H1 (cell line): ENCODE measurements at regions not wholly inside any gene's neighbourhood (a gene's known extent, or its start where the extent isn't known, plus 50 kb on each side); places are given as distances from the start of the nearest gene placed in this dataset.

ENCODE experiments used
- CTCF ChIA-PET: fragments of 300-600 bp; sonication (Branson Sonifier 250); formaldehyde crosslinking; loops from one replicate; lab custom pipeline; 2021; ENCODE audit not compliant: partially characterized antibody; lab: Charles Lee
- POLR2A ChIA-PET: fragments of 300-600 bp; sonication (Branson Sonifier 250); formaldehyde crosslinking; loops from one replicate; lab custom pipeline; 2021; ENCODE audit warnings: inconsistent platforms; ENCODE audit not compliant: partially characterized antibody; lab: Charles Lee
- DNase-seq, 2 experiments: peaks; one replicate each; pipeline versions ENCODE4 v3.0.0 to v3.0.0-alpha.2; 2010 to 2022; ENCODE audit warnings: low spot score in 2 of 2, low read depth in 1 of 2, mixed read lengths in 1 of 2
- FAIRE-seq: peaks from 2 replicates; lab custom pipeline; 2011; peaks lifted over from hg19 to GRCh38; lab: Jason Lieb, UNC
- H2AFZ ChIP-seq: 2 replicates; pipeline ENCODE4 v1.8.1; 2012; ENCODE audit warnings: low read length, inconsistent platforms
- H2AK5ac ChIP-seq: 2 replicates; pipeline ENCODE4 v1.6.1; 2013; ENCODE audit warnings: low read depth, low read length
- H2BK120ac ChIP-seq: replicated peaks from 2 replicates; pipeline ENCODE3; 2013; ENCODE audit warnings: low read depth, low read length, inconsistent platforms
- H2BK12ac ChIP-seq: 2 replicates; pipeline ENCODE4 v1.6.1; 2013; ENCODE audit warnings: low read depth, low read length
- H2BK15ac ChIP-seq: 2 replicates; pipeline ENCODE4 v1.6.1; 2013; ENCODE audit warnings: low read length
- H2BK20ac ChIP-seq: 2 replicates; pipeline ENCODE4 v1.6.1; 2013; ENCODE audit warnings: low read length
- H2BK5ac ChIP-seq: 2 replicates; pipeline ENCODE4 v1.6.1; 2013; ENCODE audit warnings: low read depth, low read length
- H3K14ac ChIP-seq: 2 replicates; pipeline ENCODE4 v1.6.1; 2013; ENCODE audit warnings: inconsistent platforms; ENCODE audit not compliant: insufficient read length
- H3K18ac ChIP-seq: 2 replicates; pipeline ENCODE4 v1.6.1; 2013; ENCODE audit warnings: low read length; ENCODE audit errors: extremely low read depth
- H3K23ac ChIP-seq: 2 replicates; pipeline ENCODE4 v1.6.1; 2013; ENCODE audit warnings: inconsistent platforms; ENCODE audit not compliant: insufficient read length
- H3K23me2 ChIP-seq: 2 replicates; pipeline ENCODE4 v1.6.1; 2013; ENCODE audit warnings: low read depth, low read length
- H3K27ac ChIP-seq: 2 replicates; pipeline ENCODE4 v1.6.1; 2011; ENCODE audit warnings: low read depth, low read length, inconsistent platforms
- H3K27me3 ChIP-seq, 4 experiments: replicated peaks in 1 of 4; 1 replicate in 1 of 4; 2 replicates in 3 of 4; pipeline versions ENCODE4 v1.6.1 to v1.8.1; 2011 to 2013; ENCODE audit warnings: low read length in 3 of 4, mild to moderate bottlenecking in 3 of 4, inconsistent platforms in 2 of 4, mixed read lengths in 2 of 4, moderate library complexity in 1 of 4; ENCODE audit not compliant: control insufficient read depth in 3 of 4, insufficient read depth in 3 of 4; ENCODE audit errors: extremely low read depth in 1 of 4
- H3K36me3 ChIP-seq, 4 experiments: 2 replicates each; pipeline versions ENCODE4 v1.6.1 to v1.8.1; 2011 to 2013; ENCODE audit warnings: mild to moderate bottlenecking in 4 of 4, low read length in 3 of 4, moderate library complexity in 2 of 4, control low read depth in 1 of 4, inconsistent platforms in 1 of 4; ENCODE audit not compliant: insufficient read depth in 4 of 4, control insufficient read depth in 2 of 4
- H3K4ac ChIP-seq: replicated peaks from 2 replicates; pipeline ENCODE3; 2013; ENCODE audit warnings: low read length, low read depth, mixed read lengths, inconsistent platforms; ENCODE audit not compliant: insufficient read length
- H3K4me1 ChIP-seq, 4 experiments: replicated peaks in 1 of 4; 1 replicate in 1 of 4; 2 replicates in 3 of 4; pipeline versions ENCODE4 v1.6.1 to v1.8.1; 2011 to 2013; ENCODE audit warnings: low read length in 3 of 4, inconsistent platforms in 2 of 4, mixed read lengths in 1 of 4; ENCODE audit not compliant: insufficient read depth in 4 of 4, control insufficient read depth in 3 of 4
- H3K4me2 ChIP-seq, 2 experiments: 2 replicates each; pipeline versions ENCODE4 v1.6.1 to v1.8.1; 2011 to 2013; ENCODE audit warnings: low read depth in 2 of 2, low read length in 2 of 2, control low read depth in 1 of 2, inconsistent platforms in 1 of 2, mild to moderate bottlenecking in 1 of 2; ENCODE audit not compliant: insufficient read depth in 1 of 2
- H3K4me3 ChIP-seq, 4 experiments: fragments of 200-600, 300-600 bp in 1 of 4; sonication (generic), shearing (Covaris generic), sonication (Bioruptor Twin) in 1 of 4; 2 replicates each; pipeline versions ENCODE4 v1.5.1 to v1.8.1; 2011 to 2016; ENCODE audit warnings: low read length in 4 of 4, low read depth in 3 of 4, control low read depth in 2 of 4, inconsistent platforms in 2 of 4, mild to moderate bottlenecking in 2 of 4, mixed read lengths in 1 of 4, moderate library complexity in 1 of 4; ENCODE audit not compliant: insufficient read depth in 2 of 4; ENCODE audit errors: extremely low read depth in 1 of 4
- H3K56ac ChIP-seq: replicated peaks from 2 replicates; pipeline ENCODE3; 2013; ENCODE audit warnings: low read depth, mild to moderate bottlenecking, mixed read lengths, low read length, inconsistent platforms; ENCODE audit not compliant: insufficient read length
- H3K79me1 ChIP-seq: 2 replicates; pipeline ENCODE4 v1.6.1; 2013; ENCODE audit warnings: low read depth, low read length, control low read depth
- H3K79me2 ChIP-seq, 2 experiments: 2 replicates each; pipeline versions ENCODE4 v1.6.1 to v1.8.1; 2012 to 2013; ENCODE audit warnings: low read length in 2 of 2, mild to moderate bottlenecking in 2 of 2, inconsistent platforms in 1 of 2; ENCODE audit not compliant: insufficient read depth in 2 of 2, control insufficient read depth in 1 of 2
- H3K9ac ChIP-seq, 4 experiments: replicated peaks in 1 of 4; 1 replicate in 1 of 4; 2 replicates in 3 of 4; pipeline versions ENCODE4 v1.6.1 to v1.8.1; 2011 to 2013; ENCODE audit warnings: low read depth in 3 of 4, low read length in 3 of 4, control low read depth in 2 of 4, mild to moderate bottlenecking in 2 of 4, moderate library complexity in 2 of 4, inconsistent platforms in 1 of 4; ENCODE audit errors: extremely low read depth in 1 of 4
- H3K9me3 ChIP-seq, 2 experiments: 2 replicates each; pipeline versions ENCODE4 v1.6.1 to v1.8.1; 2012 to 2013; ENCODE audit warnings: mild to moderate bottlenecking in 2 of 2, moderate library complexity in 2 of 2, control low read depth in 1 of 2, inconsistent platforms in 1 of 2, low read depth in 1 of 2, low read length in 1 of 2, mixed read lengths in 1 of 2; ENCODE audit not compliant: insufficient read depth in 2 of 2
- H4K20me1 ChIP-seq, 2 experiments: replicated peaks in 1 of 2; 2 replicates each; pipeline versions ENCODE3 to v1.8.1; 2011 to 2013; ENCODE audit warnings: inconsistent platforms in 2 of 2, low read length in 2 of 2, mild to moderate bottlenecking in 1 of 2; ENCODE audit not compliant: insufficient read depth in 2 of 2, control insufficient read depth in 1 of 2
- H4K5ac ChIP-seq: 2 replicates; pipeline ENCODE4 v1.6.1; 2013; ENCODE audit warnings: low read length, low read depth, mixed read lengths, inconsistent platforms; ENCODE audit not compliant: insufficient read length
- H4K8ac ChIP-seq: 2 replicates; pipeline ENCODE4 v1.8.0; 2013; ENCODE audit warnings: mild to moderate bottlenecking, moderate library complexity, low read length, inconsistent platforms; ENCODE audit not compliant: insufficient read depth; ENCODE audit errors: extremely low read depth
- H4K91ac ChIP-seq: replicated peaks from 2 replicates; pipeline ENCODE3; 2013; ENCODE audit warnings: low read length, mixed read lengths, inconsistent platforms; ENCODE audit not compliant: insufficient read length
- BCL11A ChIP-seq, 2 experiments: IDR thresholded peaks; one replicate each; pipeline ENCODE4 v1.6.1; 2011; ENCODE audit warnings: low read depth in 2 of 2, low read length in 2 of 2, mild to moderate bottlenecking in 2 of 2
- KDM4A ChIP-seq: IDR thresholded peaks from one replicate; pipeline ENCODE4 v1.7.1; 2012; ENCODE audit warnings: low read depth, mild to moderate bottlenecking, moderate library complexity, low read length, inconsistent platforms; ENCODE audit not compliant: severe bottlenecking
- RXRA ChIP-seq: IDR thresholded peaks from 2 replicates; pipeline ENCODE4 v1.6.1; 2011; ENCODE audit warnings: low read depth, mild to moderate bottlenecking, low read length, moderate library complexity; ENCODE audit not compliant: insufficient read depth
- TCF12 ChIP-seq: IDR thresholded peaks from 2 replicates; pipeline ENCODE4 v1.6.1; 2011; ENCODE audit warnings: low read depth, mild to moderate bottlenecking, low read length
- TEAD4 ChIP-seq: IDR thresholded peaks from 2 replicates; pipeline ENCODE4 v1.6.1; 2012; ENCODE audit warnings: low read depth, low read length, inconsistent platforms, mixed read lengths
- WGBS, 2 experiments: shearing (Covaris generic) in 1 of 2; methylation state at CpG; one replicate each; pipeline versions ENCODE4 v1.1.6 to v1.1.7; 2013 to 2015; ENCODE audit warnings: low lambda C conversion rate in 2 of 2, mixed read lengths in 2 of 2, inconsistent platforms in 1 of 2, low coverage in 1 of 2, missing lambda C conversion rate in 1 of 2; ENCODE audit not compliant: insufficient replicate concordance in 2 of 2, insufficient coverage in 1 of 2, insufficient read length in 1 of 2; ENCODE audit errors: extremely low coverage in 1 of 2, missing lambda C conversion rate in 1 of 2; 5-methylcytosine and 5-hydroxymethylcytosine counted together

DNA sequence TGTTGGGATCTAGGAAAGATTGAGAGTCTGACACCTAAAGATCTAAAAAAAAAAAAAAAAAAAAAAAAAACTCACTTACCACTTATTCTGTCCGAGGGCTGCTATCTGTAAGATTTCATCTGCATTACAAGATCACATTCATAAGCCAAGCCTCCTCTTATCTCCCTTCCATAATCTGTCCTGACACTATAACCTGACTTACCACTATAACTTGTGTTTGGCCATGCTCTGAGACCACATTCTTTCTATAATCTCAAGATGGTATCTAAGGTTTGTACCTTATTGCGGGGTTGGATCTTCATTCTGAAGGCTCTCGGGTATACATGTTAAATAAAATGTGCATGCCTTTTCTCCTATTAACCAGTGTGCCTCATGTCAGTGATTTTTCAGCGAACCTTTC is 144.4 kb downstream of the MAGEB17 start:
- no peak overlapping the region for H3K9ac ChIP-seq
- no peak overlapping the region for H3K18ac ChIP-seq
- no peak overlapping the region for H4K91ac ChIP-seq
- H2BK120ac ChIP-seq = no peak overlapping the region
- H3K27me3 ChIP-seq = no peaks in the 10 kb centered on the region
- POLR2A ChIA-PET = no interaction called here
- no peak overlapping the region for H2BK20ac ChIP-seq
- no peak overlapping the region for H3K4ac ChIP-seq
- no peak overlapping the region for H4K5ac ChIP-seq
- no peaks in the 10 kb centered on the region for H3K79me2 ChIP-seq
- no peak overlapping the region for H3K23ac ChIP-seq
- H3K56ac ChIP-seq = no peak overlapping the region
- no peak overlapping the region for H3K14ac ChIP-seq
- FAIRE-seq (no peak), DNase-seq (no peak)
- TF ChIP-seq TCF12 = no peak
- TF ChIP-seq RXRA = no peak
- TF ChIP-seq KDM4A = no peak
- TF ChIP-seq TEAD4 = no peak
- TF ChIP-seq BCL11A (IDR thresholded peaks at IDR 0.05; ENCODE audit: low read depth in 2 of 2, low read length in 2 of 2) = no peak
- H2BK15ac ChIP-seq = no peak overlapping the region
- no peak overlapping the region for H2BK5ac ChIP-seq
- no peaks in the 10 kb centered on the region for H3K23me2 ChIP-seq
- no peak overlapping the region for H2BK12ac ChIP-seq
- WGBS, 2 experiments = 62% methylated on average over 3 of the region's 4 CpGs; no CpG with 5 or more reads in 1 of the 2 experiments
- H3K9me3 ChIP-seq = no peaks in the 10 kb centered on the region
- no peak overlapping the region for H3K4me3 ChIP-seq
- no peaks in the 10 kb centered on the region for H3K36me3 ChIP-seq
- no peak overlapping the region for H4K8ac ChIP-seq
- H3K4me1 ChIP-seq = peaks cover 0 to 10% (median 5%) of the 10 kb centered on the region in 4 experiments; a peak in 4 of 7 replicates
- CTCF ChIA-PET = no interaction called here
- no peak overlapping the region for H3K4me2 ChIP-seq
- no peaks in the 10 kb centered on the region for H4K20me1 ChIP-seq
- no peaks in the 10 kb centered on the region for H3K79me1 ChIP-seq
- no peak overlapping the region for H2AK5ac ChIP-seq
- no peak overlapping the region for H3K27ac ChIP-seq
- no peak overlapping the region for H2AFZ ChIP-seq
